RWPE2 (cell line): ENCODE measurements at regions not wholly inside any gene's neighbourhood (a gene's known extent, or its start where the extent isn't known, plus 50 kb on each side); places are given as distances from the start of the nearest gene placed in this dataset.

Source experiments
- ATAC-seq: fragments of 200-7000 bp; cut with Tn5 transposase; 3 replicates; pipeline ENCODE4 v1.9.1; 2021; ENCODE audit warnings: low read depth
- DNase-seq: peaks from one replicate; pipeline ENCODE4 v3.0.0-alpha.2; 2020; ENCODE audit warnings: low spot score
- H3K27ac ChIP-seq: fragments of 450-650 bp; 2 replicates; pipeline ENCODE4 v1.5.1; 2017; ENCODE audit warnings: mild to moderate bottlenecking; ENCODE audit not compliant: poor library complexity, severe bottlenecking
- H3K27me3 ChIP-seq: fragments of 250-450 bp; sonication (Bioruptor Pico); 2 replicates; pipeline ENCODE4 v1.5.1; 2021; ENCODE audit warnings: mild to moderate bottlenecking, moderate library complexity; ENCODE audit not compliant: insufficient read depth, poor library complexity, severe bottlenecking
- H3K36me3 ChIP-seq: fragments of 250-450 bp; sonication (Bioruptor Pico); 2 replicates; pipeline ENCODE4 v1.5.1; 2020; ENCODE audit warnings: low read depth, mild to moderate bottlenecking, moderate library complexity
- H3K4me1 ChIP-seq: fragments of 250-450 bp; sonication (Bioruptor Pico); 2 replicates; pipeline ENCODE4 v1.5.1; 2021; ENCODE audit warnings: mild to moderate bottlenecking, moderate library complexity; ENCODE audit not compliant: insufficient read depth, poor library complexity, severe bottlenecking
- H3K4me3 ChIP-seq: fragments of 250-450 bp; sonication (Bioruptor Pico); 2 replicates; pipeline ENCODE4 v1.5.1; 2021; ENCODE audit warnings: mild to moderate bottlenecking, moderate library complexity; ENCODE audit not compliant: severe bottlenecking
- H3K9me3 ChIP-seq: fragments of 250-450 bp; sonication (Bioruptor Pico); 2 replicates; pipeline ENCODE4 v1.5.1; 2021; ENCODE audit warnings: mild to moderate bottlenecking, moderate library complexity; ENCODE audit not compliant: severe bottlenecking
- CTCF ChIP-seq: fragments of 450-650 bp; IDR thresholded peaks from one replicate; pipeline ENCODE4 v1.5.1; 2017; ENCODE audit warnings: mild to moderate bottlenecking, moderate library complexity; ENCODE audit not compliant: poor library complexity, severe bottlenecking

- no peak for DNase-seq
- Histone ChIP-seq H3K27me3 (peaks cover 20% of the 10 kb centered on the region), H3K9me3 (no peaks in the 10 kb centered on the region), H3K27ac (no peak overlapping the region), H3K4me3 (no peak overlapping the region), H3K4me1 (no peaks in the 10 kb centered on the region), H3K36me3 (no peaks in the 10 kb centered on the region)
- ATAC-seq = no peak; the same call in 2 of the 3 replicates
- no peak for TF ChIP-seq CTCF
Observed at GRCh38 chr16:61295311-61295710, 740.9 kb downstream of the CDH8 start.

GRCh38 chr16:61289141-61289540 is 747.1 kb downstream of the CDH8 start:
- peaks cover 18% of the 10 kb centered on the region for H3K27me3 ChIP-seq
- H3K4me1 ChIP-seq = no peaks in the 10 kb centered on the region
- no peaks in the 10 kb centered on the region for H3K36me3 ChIP-seq
- H3K27ac ChIP-seq = no peak overlapping the region
- ATAC-seq = no peak
- H3K9me3 ChIP-seq = no peaks in the 10 kb centered on the region
- no peak for DNase-seq
- H3K4me3 ChIP-seq = no peak overlapping the region
- TF ChIP-seq CTCF = no peak

- H3K27ac ChIP-seq = no peak overlapping the region
- no peak for TF ChIP-seq CTCF
Observed at GRCh38 chr16:61277849-61278248, 758.4 kb downstream of the CDH8 start.

GRCh38 chr16:61274211-61274610 is 762.0 kb downstream of the CDH8 start:
- no peak for TF ChIP-seq CTCF
- Histone ChIP-seq H3K27ac (no peak overlapping the region), H3K4me3 (no peak overlapping the region), H3K36me3 (no peaks in the 10 kb centered on the region), H3K4me1 (no peaks in the 10 kb centered on the region), H3K9me3 (no peaks in the 10 kb centered on the region), H3K27me3 (peaks cover 5% of the 10 kb centered on the region)
- DNase-seq (no peak), ATAC-seq (no peak)

More at GRCh38 chr16:61277849-61278248, 758.4 kb downstream of the CDH8 start:
- H3K36me3 ChIP-seq = no peaks in the 10 kb centered on the region
- no peaks in the 10 kb centered on the region for H3K9me3 ChIP-seq
- no peaks in the 10 kb centered on the region for H3K4me1 ChIP-seq
- no peak for ATAC-seq
- no peaks in the 10 kb centered on the region for H3K27me3 ChIP-seq
- H3K4me3 ChIP-seq = no peak overlapping the region
- DNase-seq = no peak

- Histone ChIP-seq H3K4me1 (no peaks in the 10 kb centered on the region), H3K9me3 (no peaks in the 10 kb centered on the region), H3K4me3 (no peak overlapping the region), H3K27ac (no peak overlapping the region), H3K36me3 (no peaks in the 10 kb centered on the region), H3K27me3 (peaks cover 17% of the 10 kb centered on the region)
- TF ChIP-seq CTCF = no peak
- no peak for DNase-seq
- no peak for ATAC-seq
Observed at GRCh38 chr16:61270726-61271125, 765.5 kb downstream of the CDH8 start.
